Activated CD4-positive, CD25-positive, alpha-beta regulatory T cell treated with anti-CD3 and anti-CD28 coated beads, Interleukin-2, amount 50 U/mL, for 24 hours (primary cell): ENCODE measurements at regions not wholly inside any gene's neighbourhood (a gene's known extent, or its start where the extent isn't known, plus 50 kb on each side); places are given as distances from the start of the nearest gene placed in this dataset.

Experiments used
- ATAC-seq, 2 donors: fragments of 150-1000 bp; cut with Tn5 transposase; one replicate each; pipeline ENCODE4 v1.10.0; 2021; ENCODE audit warnings: mild to moderate bottlenecking in 1 of 2, moderate library complexity in 1 of 2

GRCh38 chr16:49121636-49122035 lies 160.0 kb downstream of the CBLN1 start:
- ATAC-seq = no peak

GRCh38 chr16:49120631-49121030 lies 161.0 kb downstream of the CBLN1 start:
- no peak for ATAC-seq

- no peak for ATAC-seq
Measured at GRCh38 chr16:49116873-49117272, 164.8 kb downstream of the CBLN1 start.

- ATAC-seq = no peak
Measured at GRCh38 chr16:49115956-49116355, 165.7 kb downstream of the CBLN1 start.

- ATAC-seq = no peak
Measured at GRCh38 chr16:49112754-49113153, 168.9 kb downstream of the CBLN1 start.

GRCh38 chr16:49111351-49111750 lies 170.3 kb downstream of the CBLN1 start:
- ATAC-seq = no peak

GRCh38 chr16:49108611-49109010 lies 173.0 kb downstream of the CBLN1 start:
- no peak for ATAC-seq

GRCh38 chr16:49103298-49103697 lies 178.3 kb downstream of the CBLN1 start:
- ATAC-seq = no peak

GRCh38 chr16:49101997-49102396 lies 179.6 kb downstream of the CBLN1 start:
- no peak for ATAC-seq

GRCh38 chr16:49100366-49100765 lies 181.3 kb downstream of the CBLN1 start:
- ATAC-seq = no peak

GRCh38 chr16:49097964-49098363 lies 183.7 kb downstream of the CBLN1 start:
- ATAC-seq = no peak

- no peak for ATAC-seq
Measured at GRCh38 chr16:49096176-49096945, 185.3 kb downstream of the CBLN1 start.

GRCh38 chr16:49095539-49095938 lies 186.1 kb downstream of the CBLN1 start:
- ATAC-seq = no peak

GRCh38 chr16:49094471-49094870 lies 187.2 kb downstream of the CBLN1 start:
- ATAC-seq = no peak

- no peak for ATAC-seq
Measured at GRCh38 chr16:49093939-49094338, 187.7 kb downstream of the CBLN1 start.

GRCh38 chr16:49092704-49093103 lies 188.9 kb downstream of the CBLN1 start:
- ATAC-seq = no peak

GRCh38 chr16:49089533-49089932 lies 192.1 kb downstream of the CBLN1 start:
- no peak for ATAC-seq

- ATAC-seq = no peak
Measured at GRCh38 chr16:49089039-49089438, 192.6 kb downstream of the CBLN1 start.

GRCh38 chr16:49085686-49086085 lies 196.0 kb downstream of the CBLN1 start:
- ATAC-seq = no peak

GRCh38 chr16:49084628-49085390 lies 196.8 kb downstream of the CBLN1 start:
- ATAC-seq = no peak

GRCh38 chr16:49081554-49081953 lies 200.1 kb downstream of the CBLN1 start:
- ATAC-seq = no peak

GRCh38 chr16:49081086-49081485 lies 200.6 kb downstream of the CBLN1 start:
- ATAC-seq = no peak

GRCh38 chr16:49078571-49078970 lies 203.1 kb downstream of the CBLN1 start:
- no peak for ATAC-seq

- ATAC-seq = no peak
Measured at GRCh38 chr16:49078104-49078503, 203.5 kb downstream of the CBLN1 start.
